Iris pigment epithelial cell (primary cell): ENCODE measurements at regions not wholly inside any gene's neighbourhood (a gene's known extent, or its start where the extent isn't known, plus 50 kb on each side); places are given as distances from the start of the nearest gene placed in this dataset.
"Not testable (repeated sequence)": the region's sequence is repeated elsewhere in the genome, so short reads cannot be mapped to it uniquely, and the experiment has no call there.

ENCODE experiments used
- DNase-seq: peaks from one replicate; pipeline ENCODE4 v3.0.0-alpha.2; 2011; ENCODE audit warnings: low read depth

- peak; percentile 28 for DNase-seq
These were observed 349.9 kb downstream of the C12orf50 start for GRCh38 chr12:87679251-87679650.

DNA sequence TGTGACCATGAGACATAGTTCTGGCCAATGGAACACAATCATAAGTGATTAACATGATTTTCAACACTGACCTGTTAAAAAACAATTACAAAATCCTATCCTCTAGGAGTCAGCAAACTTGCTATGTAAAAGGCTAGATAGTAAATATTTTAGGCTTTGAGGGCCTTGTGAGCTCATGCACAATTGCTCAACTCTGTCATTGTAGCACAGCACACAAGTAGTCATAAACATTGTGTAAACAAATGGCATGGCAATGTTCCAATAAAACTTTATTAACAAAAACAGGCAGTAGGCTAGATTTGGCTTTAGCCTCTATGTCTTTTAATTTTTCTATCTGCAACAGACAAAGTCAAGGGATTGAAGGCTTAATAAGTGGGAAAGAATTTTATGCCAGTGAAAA lies 350.7 kb downstream of the C12orf50 start:
- DNase-seq = peak; percentile 87

DNA sequence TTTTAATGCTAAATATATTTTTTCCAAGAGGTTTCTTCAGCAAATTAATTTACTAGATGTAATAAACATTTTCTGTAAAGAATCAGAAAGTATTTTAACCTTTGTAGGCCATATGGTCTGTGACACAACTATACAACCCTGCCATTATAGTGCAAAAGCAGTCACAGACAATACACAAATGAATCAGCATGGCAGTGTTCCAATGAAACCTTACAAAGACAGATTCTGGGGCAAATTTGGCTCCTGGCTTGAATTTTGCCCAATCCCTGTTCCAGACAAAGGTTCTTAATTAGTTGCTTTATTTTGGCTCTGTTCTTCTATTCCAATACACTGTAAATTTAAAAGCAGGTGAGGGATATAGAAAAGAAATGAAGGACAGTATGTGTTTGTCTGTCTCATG lies 352.5 kb downstream of the C12orf50 start:
- peak; percentile 18 for DNase-seq

DNA sequence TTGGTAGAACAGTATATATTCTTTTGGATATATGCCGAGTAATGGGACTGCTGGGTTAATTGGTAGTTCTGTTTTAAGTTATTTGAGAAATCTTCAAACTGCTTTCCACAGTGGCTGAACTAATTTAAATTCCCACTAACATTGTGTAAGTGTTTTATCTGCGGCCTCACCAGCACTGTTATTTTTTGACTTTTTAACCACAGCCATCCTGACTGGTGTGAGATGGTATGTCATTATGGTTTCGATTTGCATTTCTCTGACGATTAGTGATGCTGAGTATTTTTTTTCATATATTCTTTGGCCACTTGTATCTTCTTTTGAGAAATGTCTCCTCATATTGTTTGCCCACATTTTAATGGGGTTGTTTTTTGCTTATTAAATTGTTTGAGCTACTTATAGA lies 357.4 kb downstream of the C12orf50 start:
- peak; percentile 10 for DNase-seq

DNA sequence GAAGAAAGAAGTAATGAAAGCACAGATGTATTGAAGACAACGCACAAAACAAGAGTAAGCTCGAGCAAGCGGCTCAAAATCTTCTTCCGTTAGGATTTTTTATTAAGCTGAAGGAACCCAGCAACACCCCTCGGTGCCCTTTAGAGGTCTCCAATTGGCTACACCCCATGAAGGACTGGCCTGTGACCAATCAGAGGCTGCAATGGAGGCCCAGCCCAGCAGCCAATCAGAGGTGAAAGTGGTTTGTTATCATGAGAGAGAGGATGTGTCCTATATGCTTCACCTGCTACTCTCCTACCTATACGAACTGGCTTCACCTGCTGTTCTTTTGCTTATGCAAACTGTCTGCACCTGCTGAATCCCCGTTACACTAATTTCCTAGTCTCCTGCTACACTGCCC lies 358.8 kb downstream of the C12orf50 start:
- DNase-seq = no peak

- peak; percentile 67 for DNase-seq
These were observed 361.8 kb downstream of the C12orf50 start for GRCh38 chr12:87667378-87667777.

- peak; percentile 25 for DNase-seq
These were observed 367.3 kb downstream of the C12orf50 start for GRCh38 chr12:87661786-87662377.

DNA sequence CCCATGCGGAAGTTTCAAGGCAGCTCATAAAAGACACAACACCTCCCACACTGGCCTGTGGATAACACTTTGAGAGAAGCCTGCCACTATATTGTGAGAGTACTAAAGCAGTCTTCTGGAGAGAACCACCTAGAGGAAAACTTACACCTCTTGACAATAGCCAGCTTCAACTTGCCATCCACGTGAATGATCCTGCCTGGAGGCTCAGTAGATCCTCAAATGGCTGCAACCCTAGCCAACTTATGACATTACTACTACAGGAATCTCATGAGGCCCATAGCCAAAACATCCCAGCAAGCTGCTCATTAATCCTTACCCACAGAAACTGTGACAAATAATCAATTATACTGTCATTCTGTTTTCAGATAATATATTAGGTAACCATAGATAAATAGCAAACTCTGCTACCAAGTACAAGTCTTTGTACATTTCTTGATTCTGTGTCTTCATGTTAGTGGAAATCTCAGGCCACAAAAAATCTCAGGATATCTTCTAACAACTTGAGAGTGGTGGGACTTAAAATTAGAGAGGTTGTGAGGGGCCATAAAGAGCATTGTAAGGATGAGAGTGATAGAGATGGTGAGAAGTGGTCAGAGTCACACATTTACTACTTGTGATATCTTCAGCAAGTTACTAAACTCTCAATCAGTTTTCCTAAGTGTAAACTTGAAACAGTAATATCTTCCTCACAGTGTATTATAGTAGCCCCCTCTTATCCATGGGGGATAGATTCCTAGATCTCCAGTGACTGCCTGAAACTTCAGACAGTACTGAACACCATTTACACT lies 368.0 kb downstream of the C12orf50 start:
- DNase-seq = no peak

DNA sequence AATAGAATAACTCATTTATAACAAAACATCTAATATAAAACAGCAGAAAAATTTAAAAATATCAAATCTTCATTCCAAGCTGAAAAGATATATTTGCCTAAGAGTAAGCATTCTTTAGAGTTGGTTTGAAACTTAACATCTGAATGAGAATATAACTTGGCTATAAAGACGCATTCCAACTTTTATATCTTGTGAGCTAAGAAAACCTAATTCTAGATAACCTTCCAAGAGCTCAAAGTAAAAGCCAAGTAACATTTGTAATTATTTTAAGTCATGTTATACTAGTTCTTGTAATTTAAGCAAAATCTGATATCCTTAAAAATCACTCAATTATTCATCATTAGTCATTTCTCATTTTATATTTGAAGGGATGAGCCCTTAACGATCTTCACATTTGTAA lies 368.9 kb downstream of the C12orf50 start:
- no peak for DNase-seq

- no peak for DNase-seq
These were observed 372.9 kb downstream of the C12orf50 start for GRCh38 chr12:87656311-87656710.

GRCh38 chr12:87651670-87652425 lies 377.4 kb downstream of the C12orf50 start:
- no peak for DNase-seq

GRCh38 chr12:87642245-87642644 lies 387.0 kb downstream of the C12orf50 start:
- no peak for DNase-seq

- DNase-seq = peak; percentile 46
These were observed 411.0 kb downstream of the C12orf50 start for GRCh38 chr12:87618199-87618598.

- peak; percentile 3 for DNase-seq
These were observed 416.2 kb downstream of the C12orf50 start for GRCh38 chr12:87612996-87613395.

DNA sequence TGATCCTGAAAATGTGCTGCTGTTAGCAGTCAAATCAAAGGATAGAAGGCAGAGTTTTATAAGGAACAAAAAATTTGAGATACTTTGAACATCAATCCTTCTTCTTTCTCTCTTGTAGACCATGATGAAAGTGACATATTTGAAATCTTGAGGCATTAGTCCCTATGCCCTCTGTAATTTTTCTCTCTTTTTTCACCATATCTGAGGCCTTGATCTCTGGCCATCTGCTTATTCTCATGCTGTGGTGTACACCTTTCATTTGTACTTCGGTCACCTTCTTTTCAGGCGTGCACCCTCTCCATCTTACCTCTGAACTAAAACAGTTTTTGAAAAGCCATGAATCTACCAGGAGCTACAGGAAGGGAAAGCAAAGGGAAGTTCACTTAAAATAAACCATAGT lies 420.9 kb downstream of the C12orf50 start:
- DNase-seq = no peak

GRCh38 chr12:87603727-87604126 lies 425.5 kb downstream of the C12orf50 start:
- DNase-seq = peak; percentile 16

DNA sequence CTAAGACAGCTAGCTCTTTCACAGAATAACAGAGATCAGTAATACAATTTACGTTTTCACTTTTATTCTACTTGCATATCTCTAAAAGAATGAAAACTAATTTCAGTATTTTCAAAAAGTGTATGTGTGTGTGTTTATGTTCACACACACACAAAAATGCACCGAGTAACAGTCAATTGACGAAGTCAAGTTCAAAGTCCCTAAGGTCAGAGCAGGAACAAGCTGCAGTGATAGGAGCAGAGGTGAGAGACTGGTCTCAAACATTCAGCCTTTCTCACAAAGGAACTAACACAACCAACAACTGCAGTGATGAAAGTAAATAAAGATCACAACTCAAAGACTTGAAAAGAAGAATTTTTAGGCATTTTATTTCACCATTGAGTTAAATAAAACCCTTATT lies 429.7 kb downstream of the C12orf50 start:
- no peak for DNase-seq

DNA sequence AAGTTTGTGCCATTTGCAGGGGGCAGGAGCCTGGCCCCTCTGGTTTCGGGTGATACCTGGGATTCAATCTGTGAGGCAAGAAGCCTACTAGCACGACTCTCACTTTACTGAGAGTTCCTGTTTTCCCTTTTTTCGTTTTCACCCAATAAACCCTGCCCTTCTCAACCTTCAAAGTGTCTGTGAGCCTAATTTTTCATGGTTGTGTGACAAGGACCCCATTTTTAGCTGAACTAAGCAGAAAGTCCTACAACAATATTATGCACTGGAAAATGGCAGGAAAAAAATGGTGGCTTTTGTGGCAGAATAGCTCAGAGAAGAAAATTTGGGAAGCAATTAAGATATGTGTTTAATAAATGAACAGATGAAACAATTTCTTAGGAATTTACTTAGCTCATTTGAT lies 432.1 kb downstream of the C12orf50 start:
- DNase-seq = no peak

DNA sequence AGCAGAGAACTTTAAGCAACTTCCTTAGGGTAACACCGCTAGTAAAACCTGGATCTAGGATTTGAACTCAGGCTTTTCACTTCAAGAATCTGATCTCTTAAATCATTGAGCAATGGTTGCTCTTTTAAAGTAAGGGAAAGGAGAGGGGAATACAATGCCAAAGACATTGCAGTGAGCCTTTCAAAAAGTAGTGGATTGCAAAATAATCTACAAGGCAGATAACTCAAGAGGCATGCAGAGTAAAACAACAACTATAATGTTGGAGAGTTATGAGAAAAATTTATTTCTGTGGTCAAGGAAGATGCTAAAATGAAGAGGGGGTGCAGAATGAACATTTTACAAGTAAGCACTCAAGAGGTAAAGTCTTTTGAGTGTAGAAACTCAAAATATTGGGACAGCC lies 432.6 kb downstream of the C12orf50 start:
- DNase-seq = peak; percentile 57

DNA sequence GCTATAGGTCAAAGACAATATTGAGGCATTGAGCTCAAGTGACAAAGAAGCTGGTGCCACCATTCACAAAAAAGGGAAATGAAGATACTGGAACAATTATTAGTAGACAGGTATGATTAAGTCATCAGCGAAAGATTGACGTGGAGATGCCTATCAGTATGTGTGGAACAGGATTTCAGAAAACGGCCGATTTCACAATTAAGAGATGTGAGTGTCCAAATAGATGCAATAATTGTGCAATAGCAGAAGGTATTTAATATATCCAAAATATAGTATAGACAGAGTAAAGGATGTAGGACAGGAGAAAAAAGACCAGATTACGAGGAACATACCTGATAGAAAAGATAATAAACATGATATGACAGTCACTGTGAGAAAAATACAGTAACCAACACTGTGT lies 433.1 kb downstream of the C12orf50 start:
- peak; percentile 3 for DNase-seq

DNA sequence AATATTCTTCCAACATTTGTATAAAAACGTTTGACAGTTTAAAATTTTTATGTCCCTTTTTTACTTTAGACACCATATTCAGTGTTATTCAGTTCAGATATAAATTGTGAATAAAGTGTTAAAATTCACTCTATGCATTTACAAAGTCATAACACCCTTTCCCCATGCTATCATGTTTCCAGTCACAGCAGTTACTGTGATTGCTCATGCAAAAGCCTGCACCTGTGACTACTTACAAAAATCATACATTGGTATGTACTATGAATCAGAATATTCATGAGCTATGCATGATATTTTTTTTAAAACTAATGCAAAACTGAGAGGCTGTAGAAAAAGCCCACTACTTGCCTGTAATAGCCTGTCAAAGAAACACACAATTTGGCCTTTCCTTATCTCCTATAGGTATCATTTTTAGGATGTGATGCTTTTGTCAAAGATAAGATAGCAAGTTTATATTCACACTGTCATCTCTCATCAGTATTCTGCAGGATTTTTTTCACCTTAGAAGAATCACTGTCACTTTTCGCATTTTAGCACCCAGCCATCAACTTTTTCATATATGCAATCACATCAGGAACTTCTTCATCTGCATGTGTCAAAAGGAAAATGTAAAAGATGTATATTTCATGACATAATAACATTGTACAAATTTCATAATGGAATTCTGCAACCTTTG lies 443.2 kb downstream of the C12orf50 start:
- no peak for DNase-seq

GRCh38 chr12:87579091-87579490 lies 450.1 kb downstream of the C12orf50 start:
- not testable (repeated sequence) for DNase-seq
